ENCODE measurements at regions not wholly inside any gene's neighbourhood (a gene's known extent, or its start where the extent isn't known, plus 50 kb on each side); places are given as distances from the start of the nearest gene placed in this dataset.

- POLR2A ChIA-PET (ENCODE audit: unreplicated experiment) = no interaction called here
- no peaks in the 10 kb centered on the region for H3F3A ChIP-seq (ENCODE audit: insufficient read depth, low read depth)
- intact Hi-C loops (cut with micrococcal nuclease; ENCODE audit: unreplicated experiment) = no loop called here
- BruUV-seq (replicated peaks) = no TSS peak
- no peak overlapping the region for H3K4me2 ChIP-seq
- CTCF ChIA-PET = no interaction called here
- TF ChIP-seq CTCF (conservative IDR thresholded peaks at IDR 0.05) (no peak), EZH2 (IDR thresholded peaks at IDR 0.05; ENCODE audit: low read depth) (no peak)
- no peak for DNase-seq
- H3K9me3 ChIP-seq (ENCODE audit: insufficient read depth, low read depth) = no peaks in the 10 kb centered on the region
- no peaks in the 10 kb centered on the region for H3K79me2 ChIP-seq (ENCODE audit: low read depth)
- no peaks in the 10 kb centered on the region for H3K36me3 ChIP-seq (ENCODE audit: low read depth)
- H2AFZ ChIP-seq = no peak overlapping the region
- no peaks in the 10 kb centered on the region for H4K20me1 ChIP-seq (ENCODE audit: insufficient read depth)
- no peak overlapping the region for H3K27ac ChIP-seq
- H3K27me3 ChIP-seq (ENCODE audit: insufficient read depth, low read depth) = no peaks in the 10 kb centered on the region
- no peak overlapping the region for H3K4me3 ChIP-seq
- no peaks in the 10 kb centered on the region; the same call in 1 of the 2 replicates for H3K9me2 ChIP-seq (ENCODE audit: insufficient read depth)
- no peaks in the 10 kb centered on the region for H3K4me1 ChIP-seq (replicated peaks; ENCODE audit: insufficient read depth)
These were observed 460.5 kb upstream of the CD180 start for GRCh38 chr5:67657055-67657454.

- no peaks in the 10 kb centered on the region for H4K20me1 ChIP-seq (ENCODE audit: insufficient read depth)
- H3F3A ChIP-seq (ENCODE audit: insufficient read depth, low read depth) = no peaks in the 10 kb centered on the region
- H3K27me3 ChIP-seq (ENCODE audit: insufficient read depth, low read depth) = no peaks in the 10 kb centered on the region
- no peak for DNase-seq
- no TSS peak for BruUV-seq (replicated peaks)
- H3K9me2 ChIP-seq (ENCODE audit: insufficient read depth) = no peaks in the 10 kb centered on the region
- no peak overlapping the region for H3K27ac ChIP-seq
- no peak for TF ChIP-seq CTCF (conservative IDR thresholded peaks at IDR 0.05)
- TF ChIP-seq EZH2 (IDR thresholded peaks at IDR 0.05; ENCODE audit: low read depth) = no peak
- intact Hi-C loops (cut with micrococcal nuclease; ENCODE audit: unreplicated experiment) = no loop called here
- H3K4me1 ChIP-seq (replicated peaks; ENCODE audit: insufficient read depth) = no peaks in the 10 kb centered on the region
- H2AFZ ChIP-seq = no peak overlapping the region
- ChIA-PET CTCF (no interaction called here), POLR2A (ENCODE audit: unreplicated experiment) (no interaction called here)
- H3K79me2 ChIP-seq (ENCODE audit: low read depth) = no peaks in the 10 kb centered on the region
- H3K4me3 ChIP-seq = no peak overlapping the region
- H3K9me3 ChIP-seq (ENCODE audit: insufficient read depth, low read depth) = no peaks in the 10 kb centered on the region
- no peak overlapping the region for H3K4me2 ChIP-seq
- H3K36me3 ChIP-seq (ENCODE audit: low read depth) = no peaks in the 10 kb centered on the region
These were observed 455.6 kb upstream of the CD180 start for GRCh38 chr5:67652201-67652600.

- H3K4me1 ChIP-seq (replicated peaks; ENCODE audit: insufficient read depth) = no peaks in the 10 kb centered on the region
- no peaks in the 10 kb centered on the region for H3K79me2 ChIP-seq (ENCODE audit: low read depth)
- CTCF ChIA-PET = no interaction called here
- H3K9me3 ChIP-seq (ENCODE audit: insufficient read depth, low read depth) = no peaks in the 10 kb centered on the region
- no peaks in the 10 kb centered on the region for H3F3A ChIP-seq (ENCODE audit: insufficient read depth, low read depth)
- no peaks in the 10 kb centered on the region for H3K9me2 ChIP-seq (ENCODE audit: insufficient read depth)
- POLR2A ChIA-PET (ENCODE audit: unreplicated experiment) = no interaction called here
- H3K27ac ChIP-seq = no peak overlapping the region
- intact Hi-C loops (cut with micrococcal nuclease; ENCODE audit: unreplicated experiment) = no loop called here
- H3K4me2 ChIP-seq = no peak overlapping the region
- no peak overlapping the region for H2AFZ ChIP-seq
- DNase-seq = no peak
- TF ChIP-seq EZH2 (IDR thresholded peaks at IDR 0.05; ENCODE audit: low read depth) = no peak
- TF ChIP-seq CTCF (conservative IDR thresholded peaks at IDR 0.05) = no peak
- H3K4me3 ChIP-seq = no peak overlapping the region
- H4K20me1 ChIP-seq (ENCODE audit: insufficient read depth) = no peaks in the 10 kb centered on the region
- no peaks in the 10 kb centered on the region for H3K36me3 ChIP-seq (ENCODE audit: low read depth)
- BruUV-seq (replicated peaks) = no TSS peak
- no peaks in the 10 kb centered on the region for H3K27me3 ChIP-seq (ENCODE audit: insufficient read depth, low read depth)
These were observed 454.6 kb upstream of the CD180 start for GRCh38 chr5:67651180-67651579.
